ENCODE measurements at regions not wholly inside any gene's neighbourhood (a gene's known extent, or its start where the extent isn't known, plus 50 kb on each side); places are given as distances from the start of the nearest gene placed in this dataset.
"Not testable (repeated sequence)": the region's sequence is repeated elsewhere in the genome, so short reads cannot be mapped to it uniquely, and the experiment has no call there.

DNA sequence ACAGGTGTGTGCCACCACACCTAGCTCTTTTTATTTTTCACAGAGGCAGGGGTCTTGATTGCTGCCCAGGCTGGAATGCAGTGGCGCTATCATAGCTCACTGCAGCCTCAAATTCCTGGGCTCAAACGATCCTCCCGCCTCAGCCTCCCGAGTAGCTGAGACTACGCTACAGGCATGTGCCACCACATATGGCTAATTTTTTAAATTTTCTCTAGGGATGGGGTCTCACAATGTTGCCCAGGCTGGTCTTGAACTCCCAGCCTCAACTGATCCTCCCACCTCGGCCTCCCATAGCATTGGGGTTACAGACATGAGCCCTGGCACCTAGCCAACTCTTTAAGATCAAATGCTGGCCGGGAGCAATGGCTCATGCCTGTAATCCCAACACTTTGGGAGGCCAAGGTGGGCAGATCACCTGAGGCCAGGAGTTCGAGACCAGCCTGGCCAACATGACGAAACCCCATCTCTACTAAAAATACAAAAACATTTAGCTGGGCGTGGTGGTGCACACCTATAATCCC lies 50.6 kb upstream of the MYL10 start:
- DNase-seq (ENCODE audit: low read depth in 4 of 4, low spot score in 1 of 4): not testable (repeated sequence)

DNA sequence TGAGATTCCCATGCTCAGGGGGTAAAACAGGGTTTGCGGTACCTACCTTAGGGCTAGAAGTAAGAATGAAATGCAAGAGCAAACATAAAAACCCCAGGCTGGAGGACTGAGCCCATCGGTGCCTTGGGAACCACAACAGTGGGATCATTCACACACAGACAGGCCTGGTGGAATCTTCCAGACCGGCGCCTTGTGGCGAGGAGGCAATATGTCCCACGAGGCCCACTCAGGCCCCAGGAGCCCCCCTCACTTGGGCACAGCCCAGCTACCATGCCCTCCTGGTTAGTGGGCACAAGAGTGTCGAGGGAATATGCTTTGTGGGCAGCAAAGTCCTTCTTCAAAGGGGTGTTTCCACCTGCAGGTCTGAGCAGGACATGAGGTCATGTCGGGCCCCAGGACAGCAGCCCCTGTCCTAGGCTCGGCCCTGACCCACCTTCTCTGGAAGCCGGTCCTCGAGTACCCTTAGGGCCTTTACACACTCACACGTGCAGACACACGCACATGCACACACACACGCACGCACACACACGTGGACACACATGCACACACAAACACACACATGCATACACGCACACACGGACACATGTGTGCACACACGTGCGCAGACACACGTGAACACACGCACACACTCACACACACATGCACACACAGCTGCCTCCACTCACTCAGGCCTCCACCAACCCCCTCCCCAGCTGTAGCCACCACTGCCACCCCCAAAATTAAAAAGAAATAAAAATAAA lies 51.5 kb upstream of the MYL10 start:
- DNase-seq (ENCODE audit: low read depth in 4 of 4, low spot score in 1 of 4): no peak

DNA sequence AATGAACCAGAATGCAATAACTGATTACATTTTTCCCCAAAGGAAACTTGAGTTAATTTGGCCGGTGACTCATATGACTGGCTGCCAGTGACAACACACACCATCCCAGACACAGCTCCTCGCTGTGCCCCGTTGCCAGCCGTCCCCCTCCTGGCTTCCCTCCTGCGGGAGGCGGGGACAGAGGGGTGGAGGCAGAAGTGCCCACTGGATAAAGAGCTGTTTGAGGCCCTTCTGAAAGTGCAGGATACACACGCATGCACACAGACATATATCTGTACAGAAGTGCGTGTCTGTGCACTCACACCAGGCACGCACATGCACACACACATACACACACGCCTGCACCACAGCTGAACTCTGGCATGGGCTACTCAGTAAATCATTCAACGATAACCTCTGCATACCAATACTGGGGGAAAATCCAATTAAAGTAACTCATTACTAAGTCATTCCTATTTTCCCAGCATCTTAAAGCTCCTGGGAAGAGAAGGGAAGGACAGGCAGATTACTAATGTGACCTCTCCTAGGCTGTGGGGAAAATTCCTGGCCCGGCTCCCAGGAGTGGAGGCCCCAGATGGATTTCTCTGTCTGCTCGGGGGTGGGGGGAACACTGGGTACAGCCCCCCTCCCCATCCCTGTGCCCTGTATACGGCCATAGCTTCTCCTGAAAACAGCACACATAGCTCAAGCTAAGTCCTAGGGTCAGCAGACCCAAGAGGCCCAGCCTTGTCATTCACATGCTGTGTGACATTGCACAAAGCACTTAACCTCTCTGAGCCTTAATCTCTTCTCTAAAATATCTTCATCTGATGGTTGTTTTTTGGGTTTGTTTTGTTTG lies 52.3 kb upstream of the MYL10 start:
- no peak for DNase-seq (ENCODE audit: low read depth in 4 of 4, low spot score in 1 of 4)

DNA sequence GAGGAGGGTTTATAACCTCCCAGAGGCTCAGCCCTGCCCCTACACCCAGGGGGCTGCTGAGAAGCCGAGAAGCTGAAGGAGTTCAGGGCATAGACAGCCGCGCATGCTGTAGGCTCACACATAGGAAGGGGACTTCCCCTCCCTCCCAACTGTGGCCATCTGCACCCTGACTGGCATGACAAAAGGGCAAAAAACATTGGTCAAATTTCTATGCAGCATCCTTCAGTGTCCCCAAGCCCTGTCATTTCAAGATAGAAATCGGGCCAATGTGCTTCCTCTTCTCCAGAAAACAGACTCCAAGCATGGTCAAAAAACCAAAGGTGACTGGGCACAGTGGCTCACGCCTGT lies 55.9 kb upstream of the MYL10 start:
- DNase-seq (ENCODE audit: low read depth in 4 of 4, low spot score in 1 of 4): no peak

DNA sequence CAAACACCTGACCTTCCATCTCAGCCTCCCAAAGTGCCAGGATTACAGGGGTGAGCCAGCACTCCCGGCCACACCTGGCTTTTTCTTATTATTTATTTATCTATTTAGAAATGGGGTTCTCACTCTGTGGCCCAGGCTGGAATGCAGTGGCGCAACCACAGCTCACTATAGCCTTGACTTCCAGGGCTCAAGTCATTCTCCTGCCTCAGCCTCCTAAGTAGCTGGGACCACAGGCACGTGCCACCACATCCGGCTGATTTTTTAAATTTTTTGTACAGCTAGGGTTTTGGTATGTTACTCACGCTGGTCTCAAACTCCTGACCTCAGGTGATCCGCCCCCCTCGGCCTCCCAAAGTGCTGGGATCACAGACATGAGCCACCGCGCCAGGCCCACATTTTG lies 56.9 kb upstream of the MYL10 start:
- DNase-seq (ENCODE audit: low read depth in 4 of 4, low spot score in 1 of 4): no peak

DNA sequence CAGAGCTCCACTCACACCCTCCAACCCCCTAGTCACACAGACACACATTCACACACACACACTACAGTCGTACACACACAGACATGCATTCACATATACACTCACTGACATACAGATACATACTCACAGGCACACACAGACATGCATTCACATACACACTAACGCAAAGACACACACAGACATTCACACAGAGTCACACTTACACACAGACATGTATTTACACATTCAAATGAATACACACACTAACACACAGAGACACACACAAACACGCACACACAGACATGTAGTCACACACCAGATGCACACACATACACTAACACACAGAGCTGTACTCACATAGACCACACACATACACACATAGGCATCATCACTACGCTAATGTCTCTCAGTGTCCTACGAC lies 58.0 kb upstream of the MYL10 start:
- DNase-seq (ENCODE audit: low read depth in 4 of 4, low spot score in 1 of 4): no peak

DNA sequence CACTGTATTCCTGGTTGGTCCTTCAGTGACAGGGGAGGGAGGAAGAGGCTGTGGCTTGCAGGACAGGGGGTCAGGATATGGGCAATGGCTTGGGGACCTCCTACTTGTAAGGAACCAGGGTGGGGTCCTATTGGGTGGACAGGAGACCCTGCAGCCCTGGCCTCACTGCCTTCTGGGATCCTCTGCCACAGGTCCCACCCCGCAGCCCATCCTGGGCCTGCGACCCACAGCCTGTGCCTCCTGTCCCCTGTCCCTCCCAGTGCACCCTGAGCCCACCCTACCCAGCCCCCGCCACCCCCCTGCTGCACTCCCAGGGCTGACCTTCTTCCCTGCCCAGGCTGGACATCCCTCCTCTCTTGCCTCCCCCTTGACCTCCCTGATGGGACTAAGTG lies 58.7 kb upstream of the MYL10 start:
- DNase-seq (ENCODE audit: low read depth in 4 of 4, low spot score in 1 of 4): no peak

DNA sequence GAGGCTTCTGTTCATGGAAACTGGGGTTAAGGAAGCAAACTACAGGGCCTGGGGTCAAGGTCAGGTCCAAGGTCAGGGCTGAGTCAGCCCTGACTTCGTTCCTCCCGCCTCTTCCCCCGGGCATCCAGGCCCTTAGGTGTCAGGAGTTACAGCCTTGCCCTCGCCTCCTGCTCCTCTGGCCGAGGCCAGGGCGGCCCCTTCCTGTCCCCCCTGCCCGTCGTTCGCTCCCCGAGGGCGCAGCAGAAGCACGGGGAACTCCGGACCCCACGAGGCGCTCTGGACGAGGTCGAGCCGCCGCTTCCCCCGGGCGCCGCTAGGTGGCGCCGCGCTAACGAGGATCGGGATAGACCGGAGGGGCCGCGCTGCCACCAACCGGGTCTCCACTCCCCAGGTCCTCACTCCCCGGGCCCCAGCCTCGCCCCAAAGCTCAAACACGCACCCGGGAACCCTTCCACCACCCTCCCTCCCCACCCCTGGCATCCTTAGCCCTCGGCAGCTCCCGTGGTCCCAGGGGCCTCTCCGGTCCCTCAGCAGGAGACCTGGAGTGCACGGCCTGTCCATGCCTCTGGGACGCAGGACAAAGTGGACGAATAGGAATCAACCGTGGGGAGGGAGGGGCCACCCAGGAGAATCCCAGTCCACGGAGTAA lies 59.2 kb upstream of the MYL10 start:
- peak; percentile 65 to 80 (median 78) for DNase-seq (ENCODE audit: low read depth in 4 of 4, low spot score in 1 of 4)

DNA sequence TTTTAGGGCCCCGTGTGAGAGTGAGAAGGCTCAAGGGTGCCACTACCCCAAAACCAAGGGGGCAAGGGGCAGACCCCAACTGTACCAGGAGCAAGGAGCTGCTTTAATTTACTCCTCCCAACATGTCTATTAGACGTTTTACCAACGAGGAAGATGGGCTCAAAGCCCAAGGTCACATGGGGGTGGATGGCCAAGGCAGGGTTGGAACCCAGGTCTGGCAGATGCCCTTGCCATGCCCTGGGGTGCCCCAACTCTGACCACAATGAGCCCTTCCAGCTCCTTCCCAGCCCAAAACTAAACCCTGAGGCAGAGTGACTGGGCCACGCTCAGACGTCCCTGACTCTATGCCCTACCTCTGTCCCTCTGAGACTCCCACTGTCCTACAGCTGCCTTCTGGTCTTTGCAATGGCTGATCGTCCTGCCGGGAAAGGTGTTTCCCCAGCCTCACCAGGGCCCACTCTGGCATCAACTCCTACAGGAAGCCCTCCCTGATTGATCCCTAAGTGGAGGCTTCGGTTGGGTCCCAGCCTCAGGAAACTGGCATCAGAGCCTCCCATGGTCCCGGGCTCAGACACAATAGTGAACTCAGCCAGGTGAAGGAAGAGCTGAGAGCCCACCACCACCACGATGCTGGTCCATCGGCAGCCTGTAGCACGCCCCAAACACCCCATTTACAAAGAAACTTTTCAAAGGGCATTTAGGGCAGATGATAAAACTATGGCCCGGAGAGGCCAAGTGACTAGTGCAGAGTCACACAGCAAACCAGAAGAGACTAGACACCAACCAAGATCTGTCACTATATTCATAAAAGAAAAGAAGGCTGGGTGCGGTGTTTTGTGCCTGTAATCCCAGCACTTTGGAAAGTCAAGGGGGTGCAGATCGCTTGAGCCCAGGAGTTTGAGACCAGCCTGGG lies 60.2 kb upstream of the MYL10 start:
- no peak for DNase-seq (ENCODE audit: low read depth in 4 of 4, low spot score in 1 of 4)

DNA sequence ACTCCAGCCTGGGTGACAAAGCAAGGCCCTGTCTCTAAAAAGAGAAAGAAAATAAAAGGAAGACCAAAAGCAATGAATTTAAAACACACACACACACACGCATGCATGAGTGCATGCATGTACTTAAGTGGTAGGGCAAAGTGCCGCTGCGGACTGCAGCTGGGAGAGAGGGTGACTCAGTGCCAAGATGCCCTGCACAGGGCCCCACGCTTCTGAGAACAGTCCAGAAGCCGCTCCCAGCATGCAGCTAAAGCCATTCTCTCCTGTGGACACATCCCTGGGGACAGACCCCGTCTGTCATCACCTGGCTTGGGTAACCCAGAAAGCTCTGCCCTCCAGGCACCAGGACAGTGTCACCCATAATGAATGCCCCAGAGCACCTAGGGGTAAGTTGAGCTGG lies 61.0 kb upstream of the MYL10 start:
- no peak for DNase-seq (ENCODE audit: low read depth in 4 of 4, low spot score in 1 of 4)

DNA sequence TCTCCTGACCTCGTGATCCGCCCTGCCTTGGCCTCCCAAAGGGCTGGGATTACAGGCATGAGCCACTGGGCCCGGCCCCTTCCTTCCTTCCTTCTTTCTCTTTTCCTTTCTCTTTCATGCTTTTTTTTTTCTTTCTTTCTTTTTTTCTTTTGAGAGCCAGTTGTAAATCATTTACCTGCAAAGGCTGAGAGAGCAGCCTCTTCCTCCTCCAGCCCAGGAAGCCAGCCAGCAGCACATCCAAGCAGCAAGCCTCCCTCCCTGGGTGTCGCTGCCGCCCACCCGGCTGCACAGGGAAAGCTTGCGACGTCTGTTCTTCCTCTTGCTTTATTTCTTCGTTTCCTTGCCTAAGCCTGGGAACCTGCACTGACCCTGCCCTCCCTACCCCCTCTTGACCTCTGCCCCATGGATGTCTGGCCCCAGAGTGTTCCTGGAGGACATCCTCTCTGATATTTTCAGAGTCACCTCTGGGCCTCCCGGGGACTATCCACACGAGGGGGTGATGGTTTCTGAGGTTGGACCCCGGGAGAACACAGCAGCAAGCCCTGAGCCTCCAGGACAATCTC lies 62.8 kb upstream of the MYL10 start:
- no peak for DNase-seq (ENCODE audit: low read depth in 4 of 4, low spot score in 1 of 4)

DNA sequence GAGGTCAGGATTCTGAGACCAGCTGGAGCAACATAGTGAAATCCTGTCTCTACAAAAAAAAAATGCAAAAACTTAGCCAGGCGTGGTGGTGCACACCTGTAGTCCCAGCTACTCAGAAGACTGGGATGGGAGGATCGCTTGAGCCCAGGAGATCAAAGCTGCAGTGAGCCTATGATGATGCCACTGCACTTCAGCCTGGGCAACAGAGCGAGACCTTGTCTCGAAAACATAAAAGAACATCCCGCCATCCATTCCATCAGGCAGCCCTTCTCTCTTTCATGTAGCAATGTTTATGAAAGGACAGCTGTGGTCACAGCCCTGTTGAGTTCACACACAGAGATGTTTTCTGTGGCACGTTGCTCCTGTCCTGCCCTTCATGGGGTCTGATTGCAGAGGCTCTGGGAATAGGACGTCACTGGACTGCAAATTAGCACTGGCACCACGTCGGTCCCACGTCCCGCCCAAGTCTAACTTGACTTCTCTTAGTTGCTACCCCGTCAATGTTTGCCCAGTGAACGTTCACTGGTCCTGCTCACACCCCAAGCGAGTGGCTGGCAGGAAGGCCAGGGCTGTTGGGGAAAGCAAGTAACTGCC lies 64.5 kb upstream of the MYL10 start:
- DNase-seq (ENCODE audit: low read depth in 4 of 4, low spot score in 1 of 4): no peak

DNA sequence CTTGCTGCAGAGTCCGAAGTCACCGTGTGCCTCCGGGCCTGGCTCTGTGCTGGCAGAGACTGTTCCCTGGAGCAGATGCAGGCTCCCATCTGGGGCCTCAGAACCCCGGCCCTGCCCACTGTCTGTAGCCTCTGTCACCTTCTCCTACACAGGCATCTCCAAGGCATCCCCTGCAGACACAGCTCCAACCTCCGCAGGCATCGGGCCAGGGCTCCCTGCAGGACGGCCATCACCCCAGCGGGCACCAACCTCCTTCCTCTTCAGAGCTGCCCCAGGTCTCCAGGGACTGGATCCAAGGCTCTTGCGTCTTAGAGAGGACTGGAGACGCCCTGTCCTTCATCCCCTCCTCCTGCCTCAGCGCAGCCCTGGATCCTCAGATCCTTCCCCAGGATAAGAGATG lies 69.9 kb upstream of the MYL10 start:
- DNase-seq (ENCODE audit: low read depth in 4 of 4, low spot score in 1 of 4): no peak

DNA sequence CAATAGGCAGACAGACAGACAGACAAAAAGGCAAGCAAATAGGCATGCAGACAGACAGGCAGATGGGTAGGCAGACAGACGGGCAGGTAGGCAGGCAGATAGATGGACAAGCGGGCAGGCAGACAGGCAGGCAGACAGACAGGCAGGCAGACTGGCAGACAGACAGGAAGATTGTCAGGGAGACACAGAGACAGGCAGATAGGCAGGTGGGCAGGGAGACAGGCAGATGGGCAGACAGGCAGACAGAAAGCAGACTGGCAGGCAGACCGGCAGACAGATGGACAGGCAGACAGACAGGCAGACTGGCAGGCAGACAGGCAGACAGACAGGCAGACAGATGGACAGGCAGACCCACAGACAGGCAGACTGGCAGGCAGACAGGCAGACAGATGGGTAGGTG lies 70.3 kb upstream of the MYL10 start:
- no peak for DNase-seq (ENCODE audit: low read depth in 4 of 4, low spot score in 1 of 4)

DNA sequence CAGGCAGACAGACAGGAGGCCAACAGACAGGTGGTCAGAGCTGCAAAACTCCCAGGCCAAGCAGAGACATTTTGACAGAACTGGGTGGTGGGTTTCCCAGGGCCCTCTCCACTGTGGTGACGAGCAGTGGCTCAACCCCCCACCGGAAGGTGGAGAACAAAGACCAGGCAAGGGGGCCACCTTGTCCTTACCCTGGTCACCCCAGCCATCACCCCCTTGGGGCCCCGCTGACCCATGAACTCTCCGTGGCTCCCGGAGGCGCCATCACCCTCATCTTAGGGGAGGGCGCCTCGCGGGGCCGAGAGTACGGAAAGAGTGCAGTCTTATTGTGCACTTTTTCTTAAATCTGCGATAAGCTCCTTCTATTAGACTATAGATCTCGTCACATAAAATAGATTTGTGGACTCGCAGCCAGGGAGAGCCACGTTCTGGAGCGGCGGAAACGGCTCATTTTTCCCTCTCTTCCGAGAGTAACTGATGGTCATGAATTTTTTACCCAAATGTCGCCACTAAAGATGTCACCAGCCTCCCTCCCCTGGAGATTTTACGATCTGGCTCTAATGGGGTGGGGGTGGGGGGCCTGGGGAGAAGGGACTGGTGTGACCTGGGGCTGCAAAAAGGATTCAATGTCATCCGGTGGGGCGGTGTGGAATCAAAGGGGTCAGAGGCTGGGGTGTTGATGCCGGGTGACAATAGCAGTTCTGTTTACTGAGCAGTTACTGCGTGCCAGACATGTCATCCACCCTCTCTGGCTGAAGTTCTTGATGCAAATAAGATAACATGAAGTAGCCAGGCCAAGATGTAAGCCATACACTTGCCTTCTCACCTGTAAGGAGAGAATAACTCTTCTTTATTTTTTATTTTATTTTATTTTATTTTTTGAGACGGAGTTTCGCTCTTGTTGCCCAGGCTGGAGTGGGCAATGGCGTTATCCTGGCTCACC lies 71.1 kb upstream of the MYL10 start:
- no peak for DNase-seq (ENCODE audit: low read depth in 4 of 4, low spot score in 1 of 4)

DNA sequence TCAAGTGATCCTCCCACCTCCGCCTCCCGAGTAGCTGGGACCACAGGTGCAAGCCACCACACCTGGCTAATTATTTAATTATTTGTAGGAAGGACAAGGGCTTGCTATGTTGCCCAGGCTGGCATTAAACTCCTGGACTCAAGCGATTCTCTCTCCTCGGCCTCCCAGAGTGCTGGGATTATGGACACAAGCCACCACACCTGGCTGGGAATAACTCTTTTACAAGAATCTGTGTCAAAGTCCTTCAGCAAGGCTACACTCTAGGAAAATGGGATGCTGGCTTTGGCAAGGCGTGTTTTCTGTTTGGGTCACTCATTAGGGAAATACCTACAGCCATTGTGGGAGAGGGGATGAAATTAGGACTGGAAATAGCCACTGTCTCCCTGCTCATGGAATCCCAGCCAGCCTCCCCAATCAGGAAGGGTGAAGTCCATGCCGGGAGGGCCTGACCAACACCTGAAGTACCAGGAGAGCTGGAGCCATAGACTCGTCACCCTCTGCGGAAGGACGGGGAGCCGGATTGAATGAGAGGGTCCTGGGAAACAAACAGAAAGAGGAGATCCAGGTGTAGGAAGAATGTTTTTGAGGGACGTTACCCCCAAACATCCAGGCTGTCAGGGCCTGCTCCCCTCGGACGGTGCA lies 72.2 kb upstream of the MYL10 start:
- no peak for DNase-seq (ENCODE audit: low read depth in 4 of 4, low spot score in 1 of 4)

DNA sequence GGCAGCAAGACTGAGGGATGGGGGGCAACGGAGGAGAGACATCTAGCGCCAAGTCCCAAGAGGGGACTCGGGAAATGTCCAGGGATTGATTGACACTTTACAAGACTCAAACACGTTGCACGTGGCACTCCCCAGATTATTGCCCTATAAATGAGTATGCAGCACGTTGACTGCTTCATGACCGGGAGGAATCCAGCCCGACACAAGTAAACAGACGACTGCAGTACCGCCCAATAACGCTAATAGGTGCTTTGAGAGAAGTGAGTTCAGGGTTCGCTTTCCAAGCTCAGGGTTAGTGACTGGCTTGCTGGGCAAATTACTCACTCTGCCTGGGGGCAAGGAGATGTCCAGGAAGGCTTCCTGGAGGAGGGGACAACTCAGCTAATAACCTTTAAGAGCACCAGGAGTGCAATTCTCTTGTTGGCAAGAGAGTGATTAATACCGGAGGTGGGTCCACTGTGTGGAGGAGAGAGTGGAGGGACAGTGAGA lies 73.3 kb upstream of the MYL10 start:
- no peak for DNase-seq (ENCODE audit: low read depth in 4 of 4, low spot score in 1 of 4)

DNA sequence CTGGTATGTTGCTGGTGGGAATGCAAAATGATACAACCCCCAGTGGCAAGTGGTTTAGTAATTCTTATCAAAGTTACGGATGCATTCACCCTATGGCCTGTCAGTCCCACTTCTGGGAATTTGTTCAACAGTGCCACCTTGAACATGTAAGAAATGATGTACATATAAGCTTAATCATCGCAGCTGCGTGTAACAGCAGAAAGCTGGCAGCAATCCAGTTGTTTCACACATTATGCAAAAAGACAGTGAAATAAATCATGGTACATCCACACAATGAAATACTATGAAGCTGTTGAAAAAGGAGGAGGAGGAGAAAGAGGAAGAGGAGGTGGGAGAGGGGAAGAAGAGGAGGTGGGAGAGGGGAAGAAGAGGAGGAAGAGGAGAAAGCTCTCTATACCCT lies 76.2 kb upstream of the MYL10 start:
- DNase-seq (ENCODE audit: low read depth in 4 of 4, low spot score in 1 of 4): no peak

DNA sequence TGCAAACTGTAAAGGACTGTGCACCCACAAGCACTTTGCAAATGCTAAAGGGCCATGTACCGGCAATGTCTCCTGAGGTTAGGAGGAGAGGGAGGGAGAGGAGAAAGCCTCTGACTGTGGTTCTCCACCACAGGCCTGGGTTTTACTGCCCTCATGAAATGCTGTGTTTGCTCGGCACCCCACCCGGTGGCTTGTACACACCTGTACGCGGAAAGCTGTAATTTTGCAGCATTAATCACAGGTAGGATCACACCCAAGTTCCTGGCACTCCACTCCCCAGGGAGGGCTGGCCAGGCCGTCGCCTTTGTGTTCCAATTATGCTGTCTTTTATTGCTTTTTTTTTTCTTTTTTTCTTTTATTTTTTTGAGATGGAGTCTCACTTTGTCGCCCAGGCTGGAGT lies 78.5 kb upstream of the MYL10 start:
- no peak for DNase-seq (ENCODE audit: low read depth in 4 of 4, low spot score in 1 of 4)

Measured in stimulated activated CD4-positive, alpha-beta T cell treated with anti-CD3 and anti-CD28 coated beads, Interleukin-1b, Interleukin-23, amount 100 ng/mL, for 24 hours (primary cell).